HepG2 (cell line): ENCODE measurements at regions not wholly inside any gene's neighbourhood (a gene's known extent, or its start where the extent isn't known, plus 50 kb on each side); places are given as distances from the start of the nearest gene placed in this dataset.
A peak's percentile ranks its signal among the peaks of the same experiment; 100 is the strongest.

Source experiments
- AHR ChIP-seq: IDR thresholded peaks from 2 replicates; pipeline ENCODE4 v1.6.1; 2018; ENCODE audit warnings: missing genetic modification reagents, missing compliant biosample characterization
- ATF5 ChIP-seq: sonication (generic); formaldehyde crosslinking; IDR thresholded peaks from 2 replicates; pipeline ENCODE4 v1.4.0; 2020; ENCODE audit warnings: mild to moderate bottlenecking, low read depth, missing genetic modification reagents
- BRF2 ChIP-seq: sonication (generic); formaldehyde crosslinking; IDR thresholded peaks from 2 replicates; pipeline ENCODE4 v1.8.1; 2022; ENCODE audit warnings: mild to moderate bottlenecking, missing genetic modification reagents
- CREBL2 ChIP-seq: sonication (generic); formaldehyde crosslinking; IDR thresholded peaks from 2 replicates; pipeline ENCODE4 v1.8.1; 2023; ENCODE audit warnings: missing genetic modification reagents, mild to moderate bottlenecking, borderline replicate concordance
- HMG20B ChIP-seq: conservative IDR thresholded peaks from 2 replicates; pipeline ENCODE4 v1.6.1; 2016; ENCODE audit warnings: missing genetic modification reagents, missing compliant biosample characterization
- HMGA1 ChIP-seq: sonication (generic); formaldehyde crosslinking; conservative IDR thresholded peaks from 2 replicates; pipeline ENCODE4 v1.4.0; 2020; ENCODE audit warnings: missing genetic modification reagents
- IRF1 ChIP-seq: sonication (generic); formaldehyde crosslinking; IDR thresholded peaks from 2 replicates; pipeline ENCODE4 v1.4.0; 2020; ENCODE audit warnings: low read depth, mild to moderate bottlenecking, missing genetic modification reagents
- KAT2B ChIP-seq: fragments of 150-350 bp; IDR thresholded peaks from 2 replicates; pipeline ENCODE4 v1.6.1; 2014; ENCODE audit warnings: low read depth, low read length, borderline replicate concordance
- KDM5A ChIP-seq: fragments of 200-600 bp; sonication (generic); IDR thresholded peaks from 2 replicates; pipeline ENCODE4 v1.7.0; 2018; ENCODE audit warnings: antibody characterized with exemption, mild to moderate bottlenecking, low read length, borderline replicate concordance
- MXD4 ChIP-seq: IDR thresholded peaks from 2 replicates; pipeline ENCODE4 v1.6.1; 2016; ENCODE audit warnings: mild to moderate bottlenecking, missing biosample characterization, missing genetic modification reagents
- SATB2 ChIP-seq: sonication (generic); formaldehyde crosslinking; IDR thresholded peaks from 2 replicates; pipeline ENCODE4 v1.5.0; 2020; ENCODE audit warnings: missing genetic modification reagents
- SMYD3 ChIP-seq: sonication (generic); formaldehyde crosslinking; IDR thresholded peaks from 2 replicates; pipeline ENCODE4 v1.8.1; 2023; ENCODE audit warnings: mild to moderate bottlenecking, missing genetic modification reagents
- SUZ12 ChIP-seq: fragments of 150-350 bp; IDR thresholded peaks from 2 replicates; pipeline ENCODE4 v1.6.1; 2014; ENCODE audit warnings: low read depth, low read length
- ZBTB14 ChIP-seq: sonication (generic); formaldehyde crosslinking; IDR thresholded peaks from 2 replicates; pipeline ENCODE4 v1.4.0; 2020; ENCODE audit warnings: missing genetic modification reagents
- ZBTB3 ChIP-seq: sonication (generic); formaldehyde crosslinking; IDR thresholded peaks from 2 replicates; pipeline ENCODE4 v1.4.0; 2020; ENCODE audit warnings: low read depth, mild to moderate bottlenecking, moderate library complexity, missing genetic modification reagents, borderline replicate concordance
- ZBTB34 ChIP-seq: sonication (generic); formaldehyde crosslinking; IDR thresholded peaks from 2 replicates; pipeline ENCODE4 v1.8.0; 2022; ENCODE audit warnings: mild to moderate bottlenecking, missing genetic modification reagents
- ZBTB8A ChIP-seq: sonication (generic); formaldehyde crosslinking; IDR thresholded peaks from 2 replicates; pipeline ENCODE4 v1.4.0; 2020; ENCODE audit warnings: mild to moderate bottlenecking, low read depth, missing genetic modification reagents, borderline replicate concordance
- ZC3H4 ChIP-seq: sonication (generic); formaldehyde crosslinking; IDR thresholded peaks from 2 replicates; pipeline ENCODE4 v1.4.0; 2020; ENCODE audit warnings: missing genetic modification reagents, borderline replicate concordance
- ZNF20 ChIP-seq: sonication (generic); formaldehyde crosslinking; IDR thresholded peaks from 2 replicates; pipeline ENCODE4 v1.4.0; 2020; ENCODE audit warnings: mild to moderate bottlenecking, moderate library complexity, missing genetic modification reagents
- ZNF362 ChIP-seq: sonication (generic); formaldehyde crosslinking; IDR thresholded peaks from 2 replicates; pipeline ENCODE4 v1.4.0; 2020; ENCODE audit warnings: missing genetic modification reagents, mild to moderate bottlenecking, borderline replicate concordance
- ZNF552 ChIP-seq: sonication (generic); formaldehyde crosslinking; IDR thresholded peaks from 2 replicates; pipeline ENCODE4 v1.9.0; 2022; ENCODE audit warnings: missing genetic modification reagents, mild to moderate bottlenecking, borderline replicate concordance
- ZNF564 ChIP-seq: sonication (generic); formaldehyde crosslinking; IDR thresholded peaks from 2 replicates; pipeline ENCODE4 v1.8.1; 2023; ENCODE audit warnings: mild to moderate bottlenecking, missing genetic modification reagents
- ZNF672 ChIP-seq: sonication (generic); formaldehyde crosslinking; IDR thresholded peaks from 2 replicates; pipeline ENCODE4 v1.8.1; 2022; ENCODE audit warnings: missing genetic modification reagents
- ZNF790 ChIP-seq: sonication (generic); formaldehyde crosslinking; IDR thresholded peaks from 2 replicates; pipeline ENCODE4 v1.8.0; 2022; ENCODE audit warnings: missing genetic modification reagents, mild to moderate bottlenecking, borderline replicate concordance
- ZZZ3 ChIP-seq: sonication (generic); formaldehyde crosslinking; IDR thresholded peaks from 2 replicates; pipeline ENCODE4 v1.4.0; 2020; ENCODE audit warnings: missing genetic modification reagents, mild to moderate bottlenecking, borderline replicate concordance

GRCh38 chr3:147184794-147185193, 221.5 kb downstream of the ZIC4 start (continued):
- TF ChIP-seq IRF1 = no peak
- no peak for TF ChIP-seq ZBTB14 (CRISPR knock-in tag)
- no peak for TF ChIP-seq ATF5 (CRISPR knock-in tag)
- TF ChIP-seq ZNF362 = no peak; the same call in 1 of the 2 replicates
- TF ChIP-seq ZNF790 (CRISPR knock-in tag) = no peak
- no peak for TF ChIP-seq CREBL2 (CRISPR knock-in tag)
- TF ChIP-seq ZZZ3 (CRISPR knock-in tag) = no peak
- no peak for TF ChIP-seq MXD4 (CRISPR knock-in tag)
- TF ChIP-seq KDM5A = no peak
- no peak for TF ChIP-seq SMYD3 (CRISPR knock-in tag)
- no peak for TF ChIP-seq ZC3H4 (CRISPR knock-in tag)
- no peak for TF ChIP-seq KAT2B
- no peak for TF ChIP-seq ZNF564 (CRISPR knock-in tag)
- no peak for TF ChIP-seq SUZ12
- TF ChIP-seq ZBTB34 (CRISPR knock-in tag) = 0 out of 2 replicates have a peak, but pooled peaks have one; percentile 45
- TF ChIP-seq ZNF552 (CRISPR knock-in tag) = no peak
- TF ChIP-seq BRF2 (CRISPR knock-in tag) = 0 out of 2 replicates have a peak, but pooled peaks have one; percentile 65
- TF ChIP-seq ZBTB8A = no peak
- no peak for TF ChIP-seq ZNF20 (CRISPR knock-in tag)
- no peak for TF ChIP-seq SATB2 (CRISPR knock-in tag)
- TF ChIP-seq ZNF672 (CRISPR knock-in tag) = no peak
- TF ChIP-seq AHR (CRISPR knock-in tag) = no peak
- TF ChIP-seq HMG20B (CRISPR knock-in tag) = peak; percentile 74
- TF ChIP-seq HMGA1 (CRISPR knock-in tag) = no peak
- TF ChIP-seq ZBTB3 (CRISPR knock-in tag) = no peak
